ENCODE measurements at regions not wholly inside any gene's neighbourhood (a gene's known extent, or its start where the extent isn't known, plus 50 kb on each side); places are given as distances from the start of the nearest gene placed in this dataset.

DNA sequence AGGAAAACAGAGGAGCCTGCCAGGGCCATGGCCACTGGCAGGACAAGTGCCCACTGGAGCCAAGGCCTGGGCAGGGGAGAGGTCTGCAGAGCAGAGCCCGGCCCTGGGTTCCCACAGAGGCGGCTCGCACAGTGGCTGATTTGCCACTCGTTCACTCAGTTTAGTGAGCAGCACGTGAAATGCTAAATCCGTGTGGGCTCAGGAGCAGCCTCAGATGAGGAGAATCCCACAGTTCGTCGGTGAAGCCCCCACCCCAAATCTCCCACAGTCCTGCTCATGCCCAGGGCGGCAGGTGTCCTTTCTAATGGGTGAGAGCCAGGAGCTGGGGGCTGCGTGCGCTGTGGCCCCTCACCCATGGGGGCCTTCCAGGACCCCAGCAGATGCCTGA lies 107.7 kb upstream of the FAM20C start:
- TF ChIP-seq, protein P1, sequence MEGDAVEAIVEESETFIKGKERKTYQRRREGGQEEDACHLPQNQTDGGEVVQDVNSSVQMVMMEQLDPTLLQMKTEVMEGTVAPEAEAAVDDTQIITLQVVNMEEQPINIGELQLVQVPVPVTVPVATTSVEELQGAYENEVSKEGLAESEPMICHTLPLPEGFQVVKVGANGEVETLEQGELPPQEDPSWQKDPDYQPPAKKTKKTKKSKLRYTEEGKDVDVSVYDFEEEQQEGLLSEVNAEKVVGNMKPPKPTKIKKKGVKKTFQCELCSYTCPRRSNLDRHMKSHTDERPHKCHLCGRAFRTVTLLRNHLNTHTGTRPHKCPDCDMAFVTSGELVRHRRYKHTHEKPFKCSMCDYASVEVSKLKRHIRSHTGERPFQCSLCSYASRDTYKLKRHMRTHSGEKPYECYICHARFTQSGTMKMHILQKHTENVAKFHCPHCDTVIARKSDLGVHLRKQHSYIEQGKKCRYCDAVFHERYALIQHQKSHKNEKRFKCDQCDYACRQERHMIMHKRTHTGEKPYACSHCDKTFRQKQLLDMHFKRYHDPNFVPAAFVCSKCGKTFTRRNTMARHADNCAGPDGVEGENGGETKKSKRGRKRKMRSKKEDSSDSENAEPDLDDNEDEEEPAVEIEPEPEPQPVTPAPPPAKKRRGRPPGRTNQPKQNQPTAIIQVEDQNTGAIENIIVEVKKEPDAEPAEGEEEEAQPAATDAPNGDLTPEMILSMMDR (IDR thresholded peaks at IDR 0.05) = no peak
- no peak for TF ChIP-seq NR3C1 (IDR thresholded peaks at IDR 0.05)
- no peak for TF ChIP-seq ESRRA (IDR thresholded peaks at IDR 0.05; ENCODE audit: borderline replicate concordance, low read length)
- no peak for TF ChIP-seq POLR2A (IDR thresholded peaks at IDR 0.05; ENCODE audit: low read length)
- no peak for TF ChIP-seq HOXA7 (CRISPR knock-in tag; IDR thresholded peaks at IDR 0.05)
- TF ChIP-seq, protein P2, sequence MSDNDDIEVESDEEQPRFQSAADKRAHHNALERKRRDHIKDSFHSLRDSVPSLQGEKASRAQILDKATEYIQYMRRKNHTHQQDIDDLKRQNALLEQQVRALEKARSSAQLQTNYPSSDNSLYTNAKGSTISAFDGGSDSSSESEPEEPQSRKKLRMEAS (IDR thresholded peaks at IDR 0.05) = no peak
- TF ChIP-seq, protein P3, sequence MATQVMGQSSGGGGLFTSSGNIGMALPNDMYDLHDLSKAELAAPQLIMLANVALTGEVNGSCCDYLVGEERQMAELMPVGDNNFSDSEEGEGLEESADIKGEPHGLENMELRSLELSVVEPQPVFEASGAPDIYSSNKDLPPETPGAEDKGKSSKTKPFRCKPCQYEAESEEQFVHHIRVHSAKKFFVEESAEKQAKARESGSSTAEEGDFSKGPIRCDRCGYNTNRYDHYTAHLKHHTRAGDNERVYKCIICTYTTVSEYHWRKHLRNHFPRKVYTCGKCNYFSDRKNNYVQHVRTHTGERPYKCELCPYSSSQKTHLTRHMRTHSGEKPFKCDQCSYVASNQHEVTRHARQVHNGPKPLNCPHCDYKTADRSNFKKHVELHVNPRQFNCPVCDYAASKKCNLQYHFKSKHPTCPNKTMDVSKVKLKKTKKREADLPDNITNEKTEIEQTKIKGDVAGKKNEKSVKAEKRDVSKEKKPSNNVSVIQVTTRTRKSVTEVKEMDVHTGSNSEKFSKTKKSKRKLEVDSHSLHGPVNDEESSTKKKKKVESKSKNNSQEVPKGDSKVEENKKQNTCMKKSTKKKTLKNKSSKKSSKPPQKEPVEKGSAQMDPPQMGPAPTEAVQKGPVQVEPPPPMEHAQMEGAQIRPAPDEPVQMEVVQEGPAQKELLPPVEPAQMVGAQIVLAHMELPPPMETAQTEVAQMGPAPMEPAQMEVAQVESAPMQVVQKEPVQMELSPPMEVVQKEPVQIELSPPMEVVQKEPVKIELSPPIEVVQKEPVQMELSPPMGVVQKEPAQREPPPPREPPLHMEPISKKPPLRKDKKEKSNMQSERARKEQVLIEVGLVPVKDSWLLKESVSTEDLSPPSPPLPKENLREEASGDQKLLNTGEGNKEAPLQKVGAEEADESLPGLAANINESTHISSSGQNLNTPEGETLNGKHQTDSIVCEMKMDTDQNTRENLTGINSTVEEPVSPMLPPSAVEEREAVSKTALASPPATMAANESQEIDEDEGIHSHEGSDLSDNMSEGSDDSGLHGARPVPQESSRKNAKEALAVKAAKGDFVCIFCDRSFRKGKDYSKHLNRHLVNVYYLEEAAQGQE (IDR thresholded peaks at IDR 0.05) = no peak
- TF ChIP-seq RARB (CRISPR knock-in tag; IDR thresholded peaks at IDR 0.05) = no peak
